Fibroblast of lung (primary cell): ENCODE measurements at regions not wholly inside any gene's neighbourhood (a gene's known extent, or its start where the extent isn't known, plus 50 kb on each side); places are given as distances from the start of the nearest gene placed in this dataset.

ENCODE experiments used
- EZH2 ChIP-seq: IDR thresholded peaks from 2 replicates; pipeline ENCODE4 v1.5.1; 2012; ENCODE audit warnings: low read length, control low read depth, mild to moderate bottlenecking; ENCODE audit errors: missing control alignments
- TF ChIP-seq, protein P1 (sequence below), 2 donors: IDR thresholded peaks in 1 of 2; conservative IDR thresholded peaks in 1 of 2; 1 replicate in 1 of 2; 2 replicates in 1 of 2; pipeline ENCODE4 v1.5.1; 2011 to 2012; ENCODE audit warnings: low read length in 2 of 2, control low read depth in 1 of 2, inconsistent platforms in 1 of 2, low read depth in 1 of 2, mild to moderate bottlenecking in 1 of 2

DNA sequence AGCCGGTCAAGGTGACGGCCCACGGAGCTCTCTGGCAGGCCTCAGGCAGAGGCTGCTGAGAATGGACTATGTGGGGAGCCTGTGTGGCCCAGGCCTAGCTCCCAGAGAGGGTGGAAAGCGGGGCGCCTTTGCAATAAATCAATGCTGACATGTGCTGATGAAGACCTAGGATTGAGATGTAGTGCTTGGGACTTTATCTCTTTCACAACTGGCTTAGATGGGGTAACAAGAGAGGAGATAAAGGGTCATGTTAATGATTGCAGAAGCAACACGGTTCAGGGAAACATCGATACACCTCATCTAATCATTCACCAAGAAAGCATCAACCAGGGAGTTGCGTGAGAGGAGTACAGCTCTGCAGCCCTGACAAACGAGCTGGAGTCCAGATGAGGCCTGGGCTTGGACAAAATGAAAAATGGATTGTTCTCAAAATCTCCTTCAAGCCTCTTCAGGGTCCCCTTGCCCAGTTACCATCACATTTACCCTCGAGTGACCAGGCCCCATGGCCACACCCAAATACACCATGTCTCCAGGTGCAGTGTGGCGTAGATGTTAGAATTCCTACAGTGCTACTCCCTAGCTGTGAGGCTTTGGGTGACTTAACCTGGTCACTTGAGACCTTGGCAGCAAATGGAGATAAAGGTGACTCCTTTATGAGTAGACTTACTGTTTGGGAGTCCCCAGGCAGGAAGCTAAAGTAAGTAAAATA is 146.4 kb upstream of the LIPC start:
- TF ChIP-seq, protein P1, sequence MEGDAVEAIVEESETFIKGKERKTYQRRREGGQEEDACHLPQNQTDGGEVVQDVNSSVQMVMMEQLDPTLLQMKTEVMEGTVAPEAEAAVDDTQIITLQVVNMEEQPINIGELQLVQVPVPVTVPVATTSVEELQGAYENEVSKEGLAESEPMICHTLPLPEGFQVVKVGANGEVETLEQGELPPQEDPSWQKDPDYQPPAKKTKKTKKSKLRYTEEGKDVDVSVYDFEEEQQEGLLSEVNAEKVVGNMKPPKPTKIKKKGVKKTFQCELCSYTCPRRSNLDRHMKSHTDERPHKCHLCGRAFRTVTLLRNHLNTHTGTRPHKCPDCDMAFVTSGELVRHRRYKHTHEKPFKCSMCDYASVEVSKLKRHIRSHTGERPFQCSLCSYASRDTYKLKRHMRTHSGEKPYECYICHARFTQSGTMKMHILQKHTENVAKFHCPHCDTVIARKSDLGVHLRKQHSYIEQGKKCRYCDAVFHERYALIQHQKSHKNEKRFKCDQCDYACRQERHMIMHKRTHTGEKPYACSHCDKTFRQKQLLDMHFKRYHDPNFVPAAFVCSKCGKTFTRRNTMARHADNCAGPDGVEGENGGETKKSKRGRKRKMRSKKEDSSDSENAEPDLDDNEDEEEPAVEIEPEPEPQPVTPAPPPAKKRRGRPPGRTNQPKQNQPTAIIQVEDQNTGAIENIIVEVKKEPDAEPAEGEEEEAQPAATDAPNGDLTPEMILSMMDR (conservative IDR thresholded peaks at IDR 0.05 in 1 of 2, IDR thresholded peaks at IDR 0.05 in 1 of 2; ENCODE audit: low read depth in 1 of 2, low read length in 2 of 2), result no peak
- no peak for TF ChIP-seq EZH2
